Thyroid gland (tissue), 4 donors: ENCODE measurements at regions not wholly inside any gene's neighbourhood (a gene's known extent, or its start where the extent isn't known, plus 50 kb on each side); places are given as distances from the start of the nearest gene placed in this dataset.
"Not testable (repeated sequence)": the region's sequence is repeated elsewhere in the genome, so short reads cannot be mapped to it uniquely, and the experiment has no call there.

Experiments used
- DNase-seq, 2 donors: peaks; one replicate each; pipeline ENCODE4 v3.0.0-alpha.2; 2019
- H3K27ac ChIP-seq, 3 donors: fragments of 200-600 bp; sonication (generic); 1 replicate in 2 of 3; 2 replicates in 1 of 3; pipeline ENCODE4 v1.5.1; 2016 to 2019; ENCODE audit warnings: mild to moderate bottlenecking in 1 of 3, moderate library complexity in 1 of 3
- H3K27me3 ChIP-seq: fragments of 200-600 bp; sonication (generic); one replicate; pipeline ENCODE4 v1.5.1; 2019
- H3K36me3 ChIP-seq, 2 donors: fragments of 200-600 bp; sonication (generic); one replicate each; pipeline ENCODE4 v1.5.1; 2016 to 2019
- H3K4me1 ChIP-seq, 2 donors: fragments of 200-600 bp; sonication (generic); one replicate each; pipeline ENCODE4 v1.5.1; 2017 to 2019
- H3K4me3 ChIP-seq, 3 donors: fragments of 200-600 bp; sonication (generic); replicated peaks in 1 of 3; 1 replicate in 2 of 3; 2 replicates in 1 of 3; pipeline ENCODE4 v1.5.1; 2016; ENCODE audit warnings: mild to moderate bottlenecking in 1 of 3
- H3K9me3 ChIP-seq: fragments of 200-600 bp; sonication (generic); one replicate; pipeline ENCODE4 v1.5.1; 2017
- CTCF ChIP-seq, 6 experiments: fragments of 200-600 bp in 3 of 6; fragments of 450-650 bp in 3 of 6; sonication (generic) in 3 of 6; IDR thresholded peaks; one replicate each; pipeline ENCODE4 v1.5.1; 2016 to 2019; ENCODE audit warnings: antibody characterized with exemption in 6 of 6, mild to moderate bottlenecking in 2 of 6, inconsistent platforms in 1 of 6, moderate library complexity in 1 of 6
- POLR2A ChIP-seq, 2 donors: fragments of 450-650 bp; IDR thresholded peaks; one replicate each; pipeline ENCODE4 v1.6.1; 2017; ENCODE audit warnings: antibody characterized with exemption in 2 of 2, mild to moderate bottlenecking in 2 of 2, moderate library complexity in 1 of 2
- WGBS, 2 donors: methylation state at CpG; one replicate each; pipeline ENCODE4 v1.1.5; 2017; 5-methylcytosine and 5-hydroxymethylcytosine counted together
- intact Hi-C: fragments of 100-400 bp; cut with DNase I; formaldehyde crosslinking; loops from one replicate; pipeline ENCODE4 v1.15.1; 2023

- Histone ChIP-seq H3K9me3 (no peaks in the 10 kb centered on the region), H3K4me3 (no peak overlapping the region), H3K36me3 (no peaks in the 10 kb centered on the region), H3K27me3 (no peaks in the 10 kb centered on the region), H3K27ac (no peak overlapping the region), H3K4me1 (peaks cover 11 to 14% of the 10 kb centered on the region in 2 donors)
- intact Hi-C loops = no loop called here
- no peak for DNase-seq
- WGBS, 2 donors = 74 to 85% methylated on average over 1 of the region's 1 CpG
- TF ChIP-seq POLR2A (IDR thresholded peaks at IDR 0.05) (no peak), CTCF (IDR thresholded peaks at IDR 0.05) (no peak)
These were observed 484.2 kb upstream of the SOX9 start for GRCh38 chr17:71636644-71637043.

- Histone ChIP-seq H3K27me3 (no peaks in the 10 kb centered on the region), H3K27ac (peak overlapping the region in 1 of 3 donors; percentile 48), H3K36me3 (no peaks in the 10 kb centered on the region), H3K9me3 (no peaks in the 10 kb centered on the region), H3K4me3 (no peak overlapping the region), H3K4me1 (peaks cover 11 to 14% of the 10 kb centered on the region in 2 donors)
- intact Hi-C loops = no loop called here
- no peak for DNase-seq
- 87 to 93% methylated on average over 4 of the region's 4 CpGs for WGBS, 2 donors
- TF ChIP-seq CTCF (IDR thresholded peaks at IDR 0.05) (no peak), POLR2A (IDR thresholded peaks at IDR 0.05) (no peak)
These were observed 482.2 kb upstream of the SOX9 start for GRCh38 chr17:71638668-71639067.

GRCh38 chr17:71639865-71640264 lies 481.0 kb upstream of the SOX9 start:
- no peaks in the 10 kb centered on the region for H3K9me3 ChIP-seq
- no peak overlapping the region for H3K27ac ChIP-seq
- peak; percentile 45 to 58 for DNase-seq
- H3K27me3 ChIP-seq = no peaks in the 10 kb centered on the region
- no peak overlapping the region for H3K4me3 ChIP-seq
- intact Hi-C loops = no loop called here
- H3K4me1 ChIP-seq = peaks cover 11 to 14% of the 10 kb centered on the region in 2 donors
- TF ChIP-seq CTCF (IDR thresholded peaks at IDR 0.05) = no peak
- no peak for TF ChIP-seq POLR2A (IDR thresholded peaks at IDR 0.05)
- H3K36me3 ChIP-seq = no peaks in the 10 kb centered on the region

- H3K27me3 ChIP-seq, H3K4me3 ChIP-seq, DNase-seq, intact Hi-C loops, H3K27ac ChIP-seq, H3K36me3 ChIP-seq, H3K4me1 ChIP-seq, H3K9me3 ChIP-seq: not testable (repeated sequence)
- 57 to 68% methylated on average over 2 of the region's 2 CpGs for whole genome bisulfite sequencing, 2 donors
These were observed 473.9 kb upstream of the SOX9 start for GRCh38 chr17:71646890-71647289.

GRCh38 chr17:71648342-71648741 lies 472.5 kb upstream of the SOX9 start:
- H3K4me1 ChIP-seq, H3K36me3 ChIP-seq, H3K9me3 ChIP-seq, H3K27ac ChIP-seq, intact Hi-C loops, H3K27me3 ChIP-seq, DNase-seq, H3K4me3 ChIP-seq: not testable (repeated sequence)
- 93 to 96% methylated on average over 2 of the region's 2 CpGs for WGBS, 2 donors

GRCh38 chr17:71649941-71650350 lies 470.9 kb upstream of the SOX9 start:
- DNase-seq = no peak
- H3K36me3 ChIP-seq = no peaks in the 10 kb centered on the region
- TF ChIP-seq CTCF (IDR thresholded peaks at IDR 0.05) = no peak
- TF ChIP-seq POLR2A (IDR thresholded peaks at IDR 0.05) = no peak
- no peaks in the 10 kb centered on the region for H3K27me3 ChIP-seq
- H3K4me1 ChIP-seq = no peaks in the 10 kb centered on the region
- no peak overlapping the region for H3K4me3 ChIP-seq
- H3K27ac ChIP-seq = no peak overlapping the region
- H3K9me3 ChIP-seq = no peaks in the 10 kb centered on the region
- intact Hi-C loops = no loop called here
